SK-N-SH (cell line): ENCODE measurements at regions not wholly inside any gene's neighbourhood (a gene's known extent, or its start where the extent isn't known, plus 50 kb on each side); places are given as distances from the start of the nearest gene placed in this dataset.

Source experiments
- CTCF ChIA-PET: fragments of 300-600, 350-600 bp; formaldehyde crosslinking; extraction: SDS; loops from one replicate; lab custom pipeline; 2021; lab: Yijun Ruan, JAX
- POLR2A ChIA-PET: fragments of 350-600 bp; sonication (Branson Sonifier 250); formaldehyde crosslinking; extraction: SDS; loops from one replicate; lab custom pipeline; 2020; ENCODE audit warnings: antibody characterized with exemption, inconsistent platforms; lab: Yijun Ruan, JAX
- DNase-seq: peaks from one replicate; pipeline ENCODE4 v3.0.0; 2012
- H2AFZ ChIP-seq: fragments of 200-600 bp; sonication (generic); 2 replicates; pipeline ENCODE4 v1.8.1; 2016; ENCODE audit warnings: antibody characterized with exemption, mild to moderate bottlenecking, low read depth
- H3F3A ChIP-seq: fragments of 200-600 bp; sonication (generic); replicated peaks from 2 replicates; pipeline ENCODE3; 2016; ENCODE audit warnings: antibody characterized with exemption, mild to moderate bottlenecking; ENCODE audit not compliant: insufficient read depth
- H3K27ac ChIP-seq, 2 experiments: fragments of 200-500 bp in 1 of 2; fragments of 200-600 bp in 1 of 2; sonication (Bioruptor generic) in 1 of 2; sonication (generic), shearing (Covaris generic) in 1 of 2; 2 replicates each; pipeline versions ENCODE4 v1.5.1 to v1.6.1; 2014 to 2016; ENCODE audit warnings: low read depth in 2 of 2, inconsistent platforms in 1 of 2, low read length in 1 of 2, mild to moderate bottlenecking in 1 of 2, mixed read lengths in 1 of 2
- H3K27me3 ChIP-seq: fragments of 200-600 bp; sonication (generic), shearing (Covaris generic); 2 replicates; pipeline ENCODE4 v1.6.1; 2016; ENCODE audit warnings: mixed run types; ENCODE audit not compliant: insufficient read depth
- H3K36me3 ChIP-seq, 2 experiments: fragments of 200-500 bp in 1 of 2; fragments of 200-600 bp in 1 of 2; sonication (Bioruptor generic) in 1 of 2; sonication (generic) in 1 of 2; replicated peaks in 1 of 2; 2 replicates each; pipeline versions ENCODE3 to v1.5.1; 2014 to 2016; ENCODE audit warnings: low read length in 1 of 2, mild to moderate bottlenecking in 1 of 2; ENCODE audit not compliant: insufficient read depth in 2 of 2, control insufficient read depth in 1 of 2
- H3K4me1 ChIP-seq, 2 experiments: fragments of 200-500 bp in 1 of 2; fragments of 200-600 bp in 1 of 2; sonication (Bioruptor generic) in 1 of 2; sonication (generic), shearing (Covaris generic) in 1 of 2; 2 replicates each; pipeline versions ENCODE4 v1.5.1 to v1.6.1; 2014 to 2016; ENCODE audit warnings: low read depth in 1 of 2, low read length in 1 of 2, mixed run types in 1 of 2; ENCODE audit not compliant: insufficient read depth in 2 of 2, control insufficient read depth in 1 of 2
- H3K4me2 ChIP-seq: fragments of 200-600 bp; sonication (generic), shearing (Covaris generic); 2 replicates; pipeline ENCODE4 v1.6.1; 2017; ENCODE audit warnings: mixed run types
- H3K4me3 ChIP-seq, 2 experiments: fragments of 200-500 bp in 1 of 2; fragments of 200-600 bp in 1 of 2; sonication (Bioruptor generic) in 1 of 2; sonication (generic), shearing (Covaris generic) in 1 of 2; 2 replicates each; pipeline versions ENCODE4 v1.5.1 to v1.8.1; 2014 to 2016; ENCODE audit warnings: low read depth in 2 of 2, inconsistent platforms in 1 of 2, low read length in 1 of 2, mild to moderate bottlenecking in 1 of 2, mixed read lengths in 1 of 2, moderate library complexity in 1 of 2
- H3K79me2 ChIP-seq: fragments of 200-600 bp; sonication (generic); 2 replicates; pipeline ENCODE4 v1.8.1; 2017; ENCODE audit warnings: mild to moderate bottlenecking; ENCODE audit not compliant: insufficient read depth
- H3K9ac ChIP-seq: fragments of 200-600 bp; sonication (generic); 2 replicates; pipeline ENCODE4 v1.6.1; 2017; ENCODE audit warnings: mixed run types
- H3K9me2 ChIP-seq: fragments of 200-600 bp; sonication (generic); 2 replicates; pipeline ENCODE4 v1.6.1; 2017; ENCODE audit warnings: mixed run types
- H3K9me3 ChIP-seq: fragments of 200-600 bp; sonication (generic); 2 replicates; pipeline ENCODE4 v1.6.1; 2017; ENCODE audit warnings: mixed run types, mild to moderate bottlenecking, moderate library complexity
- H4K20me1 ChIP-seq: fragments of 200-600 bp; sonication (generic); 2 replicates; pipeline ENCODE4 v1.6.1; 2017; ENCODE audit warnings: mild to moderate bottlenecking, mixed run types; ENCODE audit not compliant: insufficient read depth
- ELF1 ChIP-seq: IDR thresholded peaks from 2 replicates; pipeline ENCODE4 v1.4.0; 2012
- GATA2 ChIP-seq: sonication (generic); formaldehyde crosslinking; IDR thresholded peaks from 2 replicates; pipeline ENCODE4 v1.5.0; 2020; ENCODE audit warnings: mild to moderate bottlenecking, missing genetic modification reagents
- MEF2A ChIP-seq: IDR thresholded peaks from 2 replicates; pipeline ENCODE4 v1.4.0; 2012; ENCODE audit warnings: low read depth, borderline replicate concordance
- POLR2AphosphoS5 ChIP-seq: IDR thresholded peaks from 2 replicates; pipeline ENCODE4 v1.6.1; 2012; ENCODE audit warnings: low read depth, low read length
- RAD21 ChIP-seq: IDR thresholded peaks from 2 replicates; pipeline ENCODE4 v1.6.1; 2012; ENCODE audit warnings: mild to moderate bottlenecking, low read length
- SIN3A ChIP-seq: IDR thresholded peaks from 2 replicates; pipeline ENCODE4 v1.6.1; 2012; ENCODE audit warnings: low read depth, mild to moderate bottlenecking, low read length, moderate library complexity, borderline replicate concordance
- TCF12 ChIP-seq: IDR thresholded peaks from 2 replicates; pipeline ENCODE4 v1.4.0; 2012
- YY1 ChIP-seq: IDR thresholded peaks from 2 replicates; pipeline ENCODE4 v1.4.0; 2012; ENCODE audit warnings: low read depth, mild to moderate bottlenecking
- WGBS: methylation state at CpG from one replicate; pipeline ENCODE4 v1.1.6; 2017; ENCODE audit warnings: low lambda C conversion rate; 5-methylcytosine and 5-hydroxymethylcytosine counted together

GRCh38 chr2:144785253-144785652 is 265.3 kb upstream of the ZEB2 start:
- ChIA-PET POLR2A (no interaction called here), CTCF (interaction anchor here (1.6 kb wide), 1 partner anchor 9 kb away, joined by 6 read pairs; no protein-coding TSS in a partner anchor)
- no peaks in the 10 kb centered on the region for H3K9me3 ChIP-seq
- TF ChIP-seq GATA2 (CRISPR knock-in tag) (no peak), SIN3A (no peak), POLR2AphosphoS5 (no peak), YY1 (no peak)
- 70% methylated on average over 5 of the region's 5 CpGs for WGBS
- no peaks in the 10 kb centered on the region for H3F3A ChIP-seq
- H3K9ac ChIP-seq: no peak overlapping the region
- H3K9me2 ChIP-seq: no peaks in the 10 kb centered on the region
- no peaks in the 10 kb centered on the region for H3K27me3 ChIP-seq
- H3K4me1 ChIP-seq: no peaks in the 10 kb centered on the region
- H3K27ac ChIP-seq: no peak overlapping the region
- H2AFZ ChIP-seq: no peak overlapping the region
- no peak overlapping the region for H3K4me2 ChIP-seq
- no peak for DNase-seq
- no peak overlapping the region for H3K4me3 ChIP-seq
- no peaks in the 10 kb centered on the region for H3K79me2 ChIP-seq
- no peaks in the 10 kb centered on the region for H4K20me1 ChIP-seq
- H3K36me3 ChIP-seq: no peaks in the 10 kb centered on the region

GRCh38 chr2:144780983-144781382 is 261.1 kb upstream of the ZEB2 start:
- H3K27me3 ChIP-seq: no peaks in the 10 kb centered on the region
- no peak overlapping the region for H2AFZ ChIP-seq
- no peaks in the 10 kb centered on the region for H3K9me2 ChIP-seq
- H4K20me1 ChIP-seq: no peaks in the 10 kb centered on the region
- DNase-seq: no peak
- H3K4me3 ChIP-seq: no peak overlapping the region
- WGBS: 93% methylated on average over 3 of the region's 3 CpGs
- H3K36me3 ChIP-seq: no peaks in the 10 kb centered on the region
- H3K9me3 ChIP-seq: no peaks in the 10 kb centered on the region
- H3K27ac ChIP-seq: no peak overlapping the region
- H3K79me2 ChIP-seq: no peaks in the 10 kb centered on the region
- ChIA-PET CTCF (interaction anchor here (0.6 to 0.9 kb wide), 2 partner anchors 832 to 1042 kb away, joined by 3 read pairs; no protein-coding TSS in a partner anchor), POLR2A (no interaction called here)
- TF ChIP-seq YY1 (no peak), MEF2A (no peak)
- no peak overlapping the region for H3K9ac ChIP-seq
- H3F3A ChIP-seq: no peaks in the 10 kb centered on the region
- H3K4me1 ChIP-seq: peaks cover 0 to 3% of the 10 kb centered on the region in 2 experiments; a peak in 2 of 4 replicates
- no peak overlapping the region for H3K4me2 ChIP-seq

- no peaks in the 10 kb centered on the region for H3K27me3 ChIP-seq
- CTCF ChIA-PET: no interaction called here
- no peaks in the 10 kb centered on the region for H3K9me2 ChIP-seq
- no peak overlapping the region for H3K4me3 ChIP-seq
- no peaks in the 10 kb centered on the region for H3F3A ChIP-seq
- no peaks in the 10 kb centered on the region for H3K79me2 ChIP-seq
- POLR2A ChIA-PET: no interaction called here
- no peaks in the 10 kb centered on the region for H3K9me3 ChIP-seq
- H3K27ac ChIP-seq: no peak overlapping the region
- DNase-seq: no peak
- no peaks in the 10 kb centered on the region for H4K20me1 ChIP-seq
- no peak overlapping the region for H3K9ac ChIP-seq
- H2AFZ ChIP-seq: no peak overlapping the region
- H3K4me1 ChIP-seq: peaks cover 0 to 3% of the 10 kb centered on the region in 2 experiments; a peak in 2 of 4 replicates
- TF ChIP-seq TCF12 (0 out of 2 replicates have a peak, but pooled peaks have one; percentile 3), ELF1 (no peak)
- no peak overlapping the region for H3K4me2 ChIP-seq
- H3K36me3 ChIP-seq: no peaks in the 10 kb centered on the region
These were observed 256.8 kb upstream of the ZEB2 start for GRCh38 chr2:144776766-144777165.

GRCh38 chr2:144774809-144775208 is 254.9 kb upstream of the ZEB2 start:
- ChIA-PET POLR2A (no interaction called here), CTCF (no interaction called here)
- no peak overlapping the region for H3K4me2 ChIP-seq
- no peaks in the 10 kb centered on the region for H3K36me3 ChIP-seq
- H4K20me1 ChIP-seq: no peaks in the 10 kb centered on the region
- TF ChIP-seq RAD21: no peak
- no peak overlapping the region for H2AFZ ChIP-seq
- no peaks in the 10 kb centered on the region for H3K9me2 ChIP-seq
- no peak overlapping the region for H3K27ac ChIP-seq
- no peaks in the 10 kb centered on the region for H3K27me3 ChIP-seq
- H3K9me3 ChIP-seq: no peaks in the 10 kb centered on the region
- no peak for DNase-seq
- H3K79me2 ChIP-seq: no peaks in the 10 kb centered on the region
- no peaks in the 10 kb centered on the region for H3F3A ChIP-seq
- H3K9ac ChIP-seq: no peak overlapping the region
- H3K4me1 ChIP-seq: peaks cover 0 to 3% of the 10 kb centered on the region in 2 experiments; a peak in 2 of 4 replicates
- no peak overlapping the region for H3K4me3 ChIP-seq
